H9 (cell line): ENCODE measurements at regions not wholly inside any gene's neighbourhood (a gene's known extent, or its start where the extent isn't known, plus 50 kb on each side); places are given as distances from the start of the nearest gene placed in this dataset.

Experiments used
- DNase-seq: peaks from one replicate; pipeline ENCODE4 v3.0.0-alpha.2; 2017
- H2AFZ ChIP-seq: one replicate; pipeline ENCODE4 v1.6.1; 2013; ENCODE audit warnings: mild to moderate bottlenecking, low read length, control low read depth, moderate library complexity
- H2AK5ac ChIP-seq: 2 replicates; pipeline ENCODE4 v1.6.1; 2013; ENCODE audit warnings: low read length, control low read depth, mixed read lengths; ENCODE audit not compliant: insufficient read length
- H2BK120ac ChIP-seq: one replicate; pipeline ENCODE4 v1.6.1; 2013; ENCODE audit warnings: low read depth, mild to moderate bottlenecking, low read length, control low read depth, inconsistent platforms; ENCODE audit not compliant: poor library complexity, severe bottlenecking
- H2BK12ac ChIP-seq: 2 replicates; pipeline ENCODE4 v1.6.1; 2013; ENCODE audit warnings: low read length, control low read depth, mixed read lengths, low read depth; ENCODE audit not compliant: insufficient read length
- H2BK15ac ChIP-seq: 2 replicates; pipeline ENCODE4 v1.6.1; 2013; ENCODE audit warnings: low read depth, low read length, control low read depth
- H2BK20ac ChIP-seq: one replicate; pipeline ENCODE4 v1.6.1; 2013; ENCODE audit warnings: low read depth, mild to moderate bottlenecking, low read length, control low read depth, inconsistent platforms; ENCODE audit not compliant: poor library complexity, severe bottlenecking
- H2BK5ac ChIP-seq: 2 replicates; pipeline ENCODE4 v1.6.1; 2013; ENCODE audit warnings: low read length, control low read depth, mixed read lengths; ENCODE audit not compliant: insufficient read length
- H3K14ac ChIP-seq: 2 replicates; pipeline ENCODE4 v1.6.1; 2013; ENCODE audit warnings: low read length, control low read depth; ENCODE audit not compliant: insufficient read depth
- H3K18ac ChIP-seq: 2 replicates; pipeline ENCODE4 v1.6.1; 2013; ENCODE audit warnings: low read depth, mild to moderate bottlenecking, mixed read lengths, low read length, control low read depth; ENCODE audit not compliant: insufficient read length
- H3K23ac ChIP-seq: 2 replicates; pipeline ENCODE4 v1.6.1; 2013; ENCODE audit warnings: low read length, control low read depth, mixed read lengths, low read depth; ENCODE audit not compliant: insufficient read length
- H3K23me2 ChIP-seq: 2 replicates; pipeline ENCODE4 v1.6.1; 2013; ENCODE audit warnings: low read depth, mild to moderate bottlenecking, mixed read lengths, low read length, control low read depth; ENCODE audit not compliant: insufficient read length, poor library complexity, severe bottlenecking
- H3K27ac ChIP-seq: 2 replicates; pipeline ENCODE4 v1.5.1; 2013; ENCODE audit warnings: low read length, control low read depth, mixed read lengths, low read depth; ENCODE audit not compliant: insufficient read length
- H3K27me3 ChIP-seq: 2 replicates; pipeline ENCODE4 v1.6.1; 2013; ENCODE audit warnings: low read length, control low read depth, inconsistent platforms; ENCODE audit not compliant: insufficient read depth
- H3K4ac ChIP-seq: 2 replicates; pipeline ENCODE4 v1.6.1; 2013; ENCODE audit warnings: low read depth, mild to moderate bottlenecking, control low read depth, inconsistent platforms, low read length, moderate library complexity
- H3K4me1 ChIP-seq: 2 replicates; pipeline ENCODE4 v1.6.1; 2013; ENCODE audit warnings: low read length, control low read depth, inconsistent platforms; ENCODE audit not compliant: insufficient read depth
- H3K4me2 ChIP-seq: 2 replicates; pipeline ENCODE4 v1.6.1; 2013; ENCODE audit warnings: low read length, control low read depth, mixed read lengths; ENCODE audit not compliant: insufficient read length, insufficient read depth
- H3K56ac ChIP-seq: 2 replicates; pipeline ENCODE4 v1.6.1; 2013; ENCODE audit warnings: low read depth, mild to moderate bottlenecking, mixed read lengths, low read length, control low read depth; ENCODE audit not compliant: insufficient read length
- H3K79me1 ChIP-seq: 2 replicates; pipeline ENCODE4 v1.6.1; 2013; ENCODE audit warnings: low read depth, mild to moderate bottlenecking, moderate library complexity, low read length, control low read depth, inconsistent platforms; ENCODE audit not compliant: insufficient read depth, poor library complexity, severe bottlenecking
- H3K79me2 ChIP-seq: 2 replicates; pipeline ENCODE4 v1.6.1; 2013; ENCODE audit warnings: low read length, control low read depth, inconsistent platforms; ENCODE audit not compliant: insufficient read depth
- H3K9ac ChIP-seq: 2 replicates; pipeline ENCODE4 v1.6.1; 2013; ENCODE audit warnings: low read length, control low read depth, mixed read lengths; ENCODE audit not compliant: insufficient read length; ENCODE audit errors: extremely low read depth
- H3K9me3 ChIP-seq: one replicate; pipeline ENCODE4 v1.6.1; 2013; ENCODE audit warnings: low read depth, low read length, inconsistent platforms; ENCODE audit not compliant: control insufficient read depth
- H3T11ph ChIP-seq: one replicate; pipeline ENCODE4 v1.6.1; 2013; ENCODE audit warnings: mild to moderate bottlenecking, low read length, control low read depth, inconsistent platforms
- H4K20me1 ChIP-seq: one replicate; pipeline ENCODE4 v1.6.1; 2013; ENCODE audit not compliant: control insufficient read depth, insufficient read length, insufficient read depth
- H4K5ac ChIP-seq: 2 replicates; pipeline ENCODE4 v1.6.1; 2013; ENCODE audit warnings: low read depth, mild to moderate bottlenecking, mixed read lengths, low read length, control low read depth; ENCODE audit not compliant: insufficient read length
- H4K8ac ChIP-seq: replicated peaks from 2 replicates; pipeline ENCODE4 v1.6.1; 2013; ENCODE audit warnings: low read length, control low read depth, mixed read lengths, low read depth; ENCODE audit not compliant: insufficient read length
- H4K91ac ChIP-seq: 2 replicates; pipeline ENCODE4 v1.6.1; 2013; ENCODE audit warnings: low read depth, mild to moderate bottlenecking, moderate library complexity, mixed read lengths, low read length, control low read depth; ENCODE audit not compliant: insufficient read length
- H3K27ac Mint-ChIP-seq, 3 experiments: 2 replicates in 2 of 3; 3 replicates in 1 of 3; pipeline ENCODE4 v1.8.0; 2020 to 2021; ENCODE audit warnings: mixed read lengths in 3 of 3, mild to moderate bottlenecking in 1 of 3, moderate library complexity in 1 of 3
- H3K27me3 Mint-ChIP-seq: 2 replicates; pipeline ENCODE4 v1.8.0; 2021; ENCODE audit warnings: low read depth, mild to moderate bottlenecking, moderate library complexity, mixed read lengths
- H3K36me3 Mint-ChIP-seq, 3 experiments: 2 replicates in 2 of 3; 3 replicates in 1 of 3; pipeline ENCODE4 v1.8.0; 2020 to 2021; ENCODE audit warnings: low read depth in 3 of 3, mixed read lengths in 3 of 3; ENCODE audit not compliant: insufficient read depth in 1 of 3
- H3K4me1 Mint-ChIP-seq, 2 experiments: 2 replicates each; pipeline ENCODE4 v1.8.0; 2020; ENCODE audit warnings: mixed read lengths in 2 of 2
- H3K4me3 Mint-ChIP-seq, 2 experiments: 2 replicates in 1 of 2; 3 replicates in 1 of 2; pipeline ENCODE4 v1.8.0; 2020 to 2021; ENCODE audit warnings: mild to moderate bottlenecking in 2 of 2, mixed read lengths in 2 of 2, moderate library complexity in 1 of 2
- H3K9me3 Mint-ChIP-seq, 2 experiments: 2 replicates in 1 of 2; 3 replicates in 1 of 2; pipeline ENCODE4 v1.8.0; 2020; ENCODE audit warnings: mild to moderate bottlenecking in 2 of 2, mixed read lengths in 2 of 2, moderate library complexity in 1 of 2
- CTCF ChIP-seq: fragments of 200-600 bp; sonication (generic); conservative IDR thresholded peaks from 3 replicates; pipeline ENCODE4 v1.8.0; 2021; ENCODE audit warnings: antibody characterized with exemption, mild to moderate bottlenecking
- WGBS: extraction: QIAGEN DNeasy Blood & Tissue Kit; methylation state at CpG from one replicate; pipeline ENCODE4 v1.1.7; 2013; ENCODE audit warnings: missing lambda C conversion rate, low lambda C conversion rate, mixed read lengths; ENCODE audit not compliant: insufficient read length; ENCODE audit errors: extremely low coverage; 5-methylcytosine and 5-hydroxymethylcytosine counted together

GRCh38 chr3:67819447-67819846 is 165.0 kb upstream of the SUCLG2 start:
- Mint-ChIP-seq H3K27me3 (no peaks in the 10 kb centered on the region), H3K4me3 (no peak overlapping the region), H3K27ac (no peak overlapping the region), H3K36me3 (no peaks in the 10 kb centered on the region), H3K4me1 (peaks cover 0 to 5% of the 10 kb centered on the region in 2 experiments; a peak in 3 of 4 replicates), H3K9me3 (no peaks in the 10 kb centered on the region)
- H4K5ac ChIP-seq: no peak overlapping the region
- H2BK15ac ChIP-seq: no peak overlapping the region
- H3K79me2 ChIP-seq: no peaks in the 10 kb centered on the region
- no peak overlapping the region for H3T11ph ChIP-seq
- H2BK120ac ChIP-seq: no peak overlapping the region
- no peak overlapping the region for H2BK20ac ChIP-seq
- no peak overlapping the region for H2BK12ac ChIP-seq
- H3K27ac ChIP-seq: no peak overlapping the region
- H3K4ac ChIP-seq: no peak overlapping the region
- no peak overlapping the region for H3K4me2 ChIP-seq
- H3K56ac ChIP-seq: no peak overlapping the region
- no peak overlapping the region for H3K9ac ChIP-seq
- no peaks in the 10 kb centered on the region for H3K27me3 ChIP-seq
- H2AK5ac ChIP-seq: no peak overlapping the region
- no peaks in the 10 kb centered on the region for H3K79me1 ChIP-seq
- WGBS: no CpG with 5 or more reads among the region's 1 CpG
- no peak overlapping the region for H4K91ac ChIP-seq
- no peak overlapping the region for H2AFZ ChIP-seq
- no peaks in the 10 kb centered on the region for H4K20me1 ChIP-seq
- peak; percentile 71 for TF ChIP-seq CTCF
- no peaks in the 10 kb centered on the region for H3K23me2 ChIP-seq
- no peak overlapping the region for H3K14ac ChIP-seq
- H3K9me3 ChIP-seq: no peaks in the 10 kb centered on the region
- no peaks in the 10 kb centered on the region for H3K4me1 ChIP-seq
- DNase-seq: peak; percentile 38
- no peak overlapping the region for H3K18ac ChIP-seq
- no peak overlapping the region for H2BK5ac ChIP-seq
- no peak overlapping the region for H4K8ac ChIP-seq
- no peak overlapping the region for H3K23ac ChIP-seq
